ENCODE measurements at regions not wholly inside any gene's neighbourhood (a gene's known extent, or its start where the extent isn't known, plus 50 kb on each side); places are given as distances from the start of the nearest gene placed in this dataset.

DNA sequence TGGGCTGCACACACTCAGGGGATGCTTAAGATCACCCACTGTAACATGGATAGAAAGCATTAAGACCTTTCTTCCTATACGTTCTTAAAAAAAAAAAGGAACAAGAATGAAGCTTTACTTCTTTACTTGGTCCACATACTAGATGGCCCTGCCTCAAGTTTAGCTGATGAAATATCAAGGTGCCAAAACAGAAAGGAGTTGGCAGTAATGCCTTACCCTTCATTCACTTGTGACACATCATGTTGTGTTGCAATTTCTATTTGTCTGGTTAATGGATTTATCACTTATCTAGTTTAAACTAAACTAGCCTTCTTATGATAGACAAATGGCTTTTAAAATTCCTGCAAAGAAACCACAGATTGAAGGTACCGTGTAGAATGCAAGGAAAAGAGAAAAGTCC is 720.3 kb downstream of the CCSER2 start:
- TF ChIP-seq, protein P1, sequence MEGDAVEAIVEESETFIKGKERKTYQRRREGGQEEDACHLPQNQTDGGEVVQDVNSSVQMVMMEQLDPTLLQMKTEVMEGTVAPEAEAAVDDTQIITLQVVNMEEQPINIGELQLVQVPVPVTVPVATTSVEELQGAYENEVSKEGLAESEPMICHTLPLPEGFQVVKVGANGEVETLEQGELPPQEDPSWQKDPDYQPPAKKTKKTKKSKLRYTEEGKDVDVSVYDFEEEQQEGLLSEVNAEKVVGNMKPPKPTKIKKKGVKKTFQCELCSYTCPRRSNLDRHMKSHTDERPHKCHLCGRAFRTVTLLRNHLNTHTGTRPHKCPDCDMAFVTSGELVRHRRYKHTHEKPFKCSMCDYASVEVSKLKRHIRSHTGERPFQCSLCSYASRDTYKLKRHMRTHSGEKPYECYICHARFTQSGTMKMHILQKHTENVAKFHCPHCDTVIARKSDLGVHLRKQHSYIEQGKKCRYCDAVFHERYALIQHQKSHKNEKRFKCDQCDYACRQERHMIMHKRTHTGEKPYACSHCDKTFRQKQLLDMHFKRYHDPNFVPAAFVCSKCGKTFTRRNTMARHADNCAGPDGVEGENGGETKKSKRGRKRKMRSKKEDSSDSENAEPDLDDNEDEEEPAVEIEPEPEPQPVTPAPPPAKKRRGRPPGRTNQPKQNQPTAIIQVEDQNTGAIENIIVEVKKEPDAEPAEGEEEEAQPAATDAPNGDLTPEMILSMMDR (IDR thresholded peaks at IDR 0.05) = no peak
- TF ChIP-seq POLR2AphosphoS5 (IDR thresholded peaks at IDR 0.05) (no peak), POLR2A (IDR thresholded peaks at IDR 0.05; ENCODE audit: low read depth) (no peak), EP300 (IDR thresholded peaks at IDR 0.05) (no peak)
